Embryonic facial prominence (tissue), 1 donor: ENCODE measurements at regions not wholly inside any gene's neighbourhood (a gene's known extent, or its start where the extent isn't known, plus 50 kb on each side); places are given as distances from the start of the nearest gene placed in this dataset.
"Not testable (repeated sequence)": the region's sequence is repeated elsewhere in the genome, so short reads cannot be mapped to it uniquely, and the experiment has no call there.

Experiments
- DNase-seq: peaks from one replicate; pipeline ENCODE4 v3.0.0-alpha.2; 2016; ENCODE audit errors: extremely low spot score

DNA sequence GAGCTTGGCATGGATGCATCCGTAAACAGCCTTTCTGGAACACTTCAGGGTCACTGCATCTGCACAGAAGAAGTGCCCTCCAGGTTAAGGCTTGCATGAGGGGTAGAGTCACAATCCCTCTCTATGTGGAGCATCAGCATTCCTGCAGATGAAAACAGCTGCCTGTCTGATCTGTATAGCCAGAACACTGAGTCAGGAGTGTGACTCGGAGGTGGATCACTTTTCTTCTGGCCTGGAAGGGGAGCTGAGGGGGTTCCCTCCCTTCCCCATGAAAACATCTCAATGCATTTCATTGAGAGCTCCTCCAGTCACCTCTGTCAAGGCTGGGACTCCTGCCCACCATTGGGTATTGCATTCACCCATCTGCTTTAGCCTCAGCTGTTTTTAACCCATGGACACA, 72.5 kb upstream of the SERPINE2 start:
- DNase-seq: no peak

DNA sequence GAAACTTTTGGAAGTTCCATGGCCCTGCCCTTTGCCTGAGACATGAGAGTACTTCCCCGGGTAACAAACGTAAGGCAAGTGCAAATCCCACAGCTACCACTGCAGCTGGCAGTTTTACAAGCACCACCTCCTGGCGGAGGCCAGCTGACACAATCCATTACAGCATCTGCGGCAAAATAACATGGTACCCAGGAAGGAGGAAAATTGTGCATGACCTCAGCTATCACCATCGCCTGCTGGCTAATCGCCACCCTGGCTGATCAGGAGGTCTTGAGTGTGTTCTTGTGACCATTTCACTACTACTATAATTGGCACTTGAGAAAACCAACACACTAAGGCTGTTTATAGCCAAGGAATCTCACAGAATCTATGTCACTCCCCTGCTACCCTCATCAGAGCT, 71.7 kb upstream of the SERPINE2 start:
- no peak for DNase-seq

DNA sequence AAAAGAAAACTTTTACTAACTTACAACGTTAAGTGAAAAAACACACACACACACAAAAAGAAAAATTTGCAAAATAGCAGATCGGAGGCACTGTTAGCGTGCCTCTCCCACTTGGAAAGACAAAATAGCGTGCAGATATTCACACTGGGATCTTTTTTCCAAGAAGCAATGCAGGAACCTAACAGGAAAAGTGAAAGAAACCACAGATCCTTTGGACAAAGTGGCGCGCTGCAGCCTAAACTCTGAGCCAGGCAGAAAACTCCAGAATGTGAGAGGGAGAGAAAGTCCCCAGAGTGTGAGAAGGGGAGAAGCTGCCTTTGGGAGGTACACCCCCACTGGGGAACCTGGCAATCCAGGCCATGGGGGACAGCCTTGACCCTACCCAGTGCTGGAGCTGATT, 70.7 kb upstream of the SERPINE2 start:
- no peak for DNase-seq

DNA sequence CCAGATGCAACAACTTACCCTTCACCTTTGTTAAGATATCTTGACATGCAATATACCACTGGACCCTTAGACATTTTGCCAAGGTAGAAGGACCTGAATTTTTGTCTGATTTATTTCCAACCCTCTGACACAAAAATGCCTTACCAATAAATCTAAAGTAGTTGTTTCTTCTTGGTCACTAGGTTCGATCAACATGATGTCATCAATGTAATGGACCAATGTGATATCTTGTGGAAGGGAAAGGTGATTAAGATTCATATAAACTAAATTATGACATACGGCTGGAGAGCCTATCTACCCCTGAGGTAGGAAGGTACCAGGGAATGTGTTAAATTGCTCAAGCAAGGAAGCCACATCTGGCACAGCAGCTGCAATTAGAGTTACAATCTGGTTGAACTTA, 67.7 kb upstream of the SERPINE2 start:
- DNase-seq: no peak

DNA sequence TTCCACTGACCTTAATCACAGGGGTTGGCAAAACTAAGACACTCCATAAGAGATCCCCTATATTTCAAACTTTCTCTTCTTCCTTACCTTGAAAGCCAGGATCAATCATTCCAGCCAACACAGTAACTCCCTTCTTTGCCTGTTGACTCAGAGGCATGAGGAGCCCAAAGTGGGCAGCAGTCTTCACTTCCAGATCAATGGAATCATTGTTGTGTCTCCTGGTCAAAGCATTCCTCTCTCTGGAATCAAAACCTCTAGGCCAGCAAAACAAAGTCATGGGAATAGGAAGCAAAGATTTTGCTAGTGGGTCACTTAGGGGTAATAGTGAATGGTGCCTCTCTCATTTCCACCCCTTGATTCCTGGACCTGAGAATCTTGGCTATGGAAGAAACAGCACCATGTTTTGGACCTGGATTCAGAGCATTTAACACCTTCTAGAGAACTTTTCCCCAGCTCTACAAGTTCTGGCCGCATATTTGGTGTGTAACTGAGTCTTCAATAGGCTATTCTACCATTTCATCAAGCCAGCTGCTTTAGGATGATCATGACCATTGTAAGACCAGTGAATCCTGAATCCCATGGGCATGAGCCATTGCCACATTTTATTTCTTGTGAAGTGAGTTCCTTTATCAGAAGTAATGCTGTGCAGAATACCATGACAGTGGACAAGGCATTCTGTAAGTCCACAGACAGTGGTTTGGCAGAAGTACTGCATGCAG, 65.7 kb upstream of the SERPINE2 start:
- no peak for DNase-seq

DNA sequence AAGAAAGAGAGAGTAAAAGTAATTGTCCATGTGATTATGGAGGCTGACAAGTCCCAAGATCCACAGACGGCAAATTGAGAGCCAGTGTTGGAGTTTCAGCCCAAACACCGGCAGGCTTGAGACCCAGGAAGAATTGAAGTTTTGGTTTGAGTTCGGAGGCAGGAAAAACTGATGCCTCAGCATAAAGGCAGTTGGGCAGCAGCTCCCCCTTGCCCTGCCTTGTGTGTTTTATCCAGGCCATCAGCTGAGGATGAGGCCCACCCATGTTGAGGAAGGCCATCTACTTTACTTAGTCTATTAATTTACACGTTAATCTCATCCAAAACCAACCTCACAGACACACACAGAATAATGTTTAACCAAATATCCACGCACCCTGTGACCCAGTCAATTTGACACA, 64.6 kb upstream of the SERPINE2 start:
- no peak for DNase-seq

DNA sequence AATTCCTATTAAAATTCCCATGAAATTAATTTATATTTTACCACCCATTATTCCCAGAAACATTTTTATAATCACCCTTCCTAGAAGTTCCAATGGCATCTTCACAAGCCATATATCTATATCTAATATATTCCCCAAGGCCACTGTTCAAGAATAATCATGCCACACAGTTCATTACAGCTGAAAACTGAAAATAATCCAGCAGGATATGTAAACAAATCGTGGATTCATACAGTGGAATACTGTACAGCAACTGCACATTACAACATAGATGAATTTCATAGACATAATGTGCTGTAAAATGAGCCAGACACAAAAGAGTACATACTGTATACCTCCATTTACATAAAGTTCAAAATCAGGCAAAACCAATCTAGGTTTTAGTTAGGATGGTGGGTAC, 63.9 kb upstream of the SERPINE2 start:
- DNase-seq: no peak

DNA sequence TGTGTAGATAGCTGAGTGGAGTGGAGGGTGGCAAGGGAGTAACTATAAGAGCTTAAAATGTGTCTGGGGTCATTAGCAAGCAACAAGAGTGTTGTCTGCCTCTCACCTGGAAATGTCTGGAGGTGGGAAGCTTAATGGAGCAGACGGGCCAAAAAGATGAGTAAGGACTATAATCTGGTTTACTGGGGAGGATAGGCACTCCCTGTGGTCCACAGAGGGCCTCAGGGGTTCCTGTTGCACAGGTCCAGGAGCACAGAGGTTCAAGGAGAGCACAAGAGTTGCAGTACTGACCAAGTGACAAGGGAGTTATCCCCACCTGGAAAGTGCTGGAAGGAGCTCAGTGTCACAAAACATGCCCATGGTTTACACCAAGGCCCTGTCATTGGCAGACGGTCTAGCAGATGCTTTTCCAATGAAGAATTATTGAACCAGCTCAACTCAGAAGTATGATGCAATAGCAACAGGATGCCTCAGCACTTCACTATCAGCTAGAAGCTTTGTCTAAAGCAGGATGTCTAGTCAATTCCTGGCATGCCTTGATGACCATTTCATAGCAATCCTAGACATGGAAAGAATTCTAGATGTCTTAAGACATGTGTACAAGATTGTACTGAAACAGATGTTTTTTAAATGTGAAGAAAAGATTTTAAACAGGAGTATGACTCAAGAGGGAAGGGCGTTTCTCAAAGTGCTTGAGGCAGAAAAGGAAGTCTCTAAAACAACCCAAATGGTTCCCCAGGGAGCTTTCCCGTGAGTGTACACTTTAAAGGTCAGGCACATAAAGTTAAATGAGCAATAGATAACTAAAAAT, 62.9 kb upstream of the SERPINE2 start:
- no peak for DNase-seq

DNA sequence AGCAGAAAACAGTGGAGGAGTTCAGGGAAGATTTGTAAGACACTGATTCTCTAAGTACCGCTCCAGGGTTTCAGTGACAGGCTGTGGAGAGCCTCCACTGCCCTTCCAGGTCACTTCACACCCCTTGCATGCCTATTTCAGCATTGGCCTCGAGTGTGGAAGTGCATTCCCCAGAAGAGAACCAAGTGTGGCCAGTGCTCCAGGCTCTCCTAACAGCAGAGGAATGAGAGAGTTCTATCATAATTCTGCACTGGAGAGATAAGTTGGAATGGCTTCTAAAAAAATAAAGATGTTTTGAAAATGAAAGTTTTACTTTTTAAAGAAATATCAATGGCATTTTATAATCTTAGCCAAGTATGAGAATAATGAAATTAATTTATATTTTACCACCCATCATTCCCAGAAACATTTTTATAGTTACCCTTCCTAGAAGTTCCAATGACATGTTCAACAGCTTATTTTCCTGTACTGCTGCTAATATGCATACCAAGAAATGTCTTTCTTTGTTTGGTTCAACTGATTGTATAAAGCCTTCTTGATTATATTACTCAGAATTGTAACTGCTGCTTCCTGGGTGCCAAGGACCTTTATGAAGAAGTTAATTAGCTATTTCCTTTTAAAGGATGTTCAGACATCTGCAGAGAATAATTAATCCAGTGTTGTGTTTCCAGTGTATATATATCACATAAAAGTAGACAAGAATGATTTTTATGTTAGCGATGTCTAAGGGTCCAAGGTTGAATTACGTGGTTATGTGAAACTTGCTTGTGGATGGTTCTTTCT, 61.0 kb upstream of the SERPINE2 start:
- no peak for DNase-seq

DNA sequence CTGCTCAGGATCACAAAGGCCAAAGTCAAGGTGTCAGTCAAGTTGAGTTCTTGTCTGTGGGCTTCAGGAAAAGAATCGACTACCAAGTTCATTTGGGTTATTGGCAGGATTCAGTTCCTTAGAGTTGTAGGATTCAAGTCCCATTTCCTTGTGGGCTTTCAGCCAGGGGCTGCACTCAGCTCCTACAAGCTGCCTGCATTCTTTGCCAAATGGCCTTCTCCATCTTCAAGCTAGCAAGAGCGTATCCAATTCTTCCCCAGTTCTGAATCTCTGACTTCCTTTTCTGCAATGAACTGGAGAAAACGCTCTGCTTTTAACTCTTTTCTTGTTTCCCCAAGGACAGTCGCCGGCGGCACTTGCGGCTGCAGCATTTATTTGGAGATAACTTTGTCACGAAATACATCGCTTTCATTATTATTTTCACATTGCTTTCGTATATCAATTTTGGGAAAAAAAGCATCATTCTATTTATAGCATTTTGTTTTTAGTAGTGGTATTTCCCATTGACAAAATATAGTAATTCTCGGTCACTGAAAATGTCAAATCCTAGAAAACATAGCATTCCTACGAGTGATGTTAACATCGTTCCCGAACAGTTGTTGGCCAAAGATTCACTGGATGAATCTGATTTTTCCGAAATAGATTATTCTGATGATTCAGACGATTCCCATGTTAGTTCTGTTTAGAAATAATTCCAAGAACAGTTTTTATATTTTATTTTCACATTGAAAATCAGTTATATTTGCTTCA, 59.6 kb upstream of the SERPINE2 start:
- no peak for DNase-seq

DNA sequence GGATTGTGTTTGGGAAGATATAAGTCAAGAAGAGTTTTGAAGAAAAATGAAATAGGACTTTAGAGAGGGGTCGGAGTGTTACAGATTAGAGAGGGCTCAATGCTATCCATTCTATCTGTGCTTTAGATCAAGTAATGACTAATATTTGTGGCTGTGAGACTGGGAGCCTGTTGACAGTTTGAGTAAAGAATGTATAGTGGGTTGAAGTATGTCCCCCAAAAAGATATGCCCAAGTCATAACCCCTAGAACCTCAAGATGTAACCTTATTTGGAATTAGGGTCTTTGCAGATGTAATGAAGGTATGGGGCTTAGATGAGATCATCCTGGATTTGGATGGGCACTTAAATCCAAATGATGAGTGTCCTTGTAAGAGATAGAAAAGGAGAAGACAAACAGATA, 55.3 kb upstream of the SERPINE2 start:
- DNase-seq: no peak

DNA sequence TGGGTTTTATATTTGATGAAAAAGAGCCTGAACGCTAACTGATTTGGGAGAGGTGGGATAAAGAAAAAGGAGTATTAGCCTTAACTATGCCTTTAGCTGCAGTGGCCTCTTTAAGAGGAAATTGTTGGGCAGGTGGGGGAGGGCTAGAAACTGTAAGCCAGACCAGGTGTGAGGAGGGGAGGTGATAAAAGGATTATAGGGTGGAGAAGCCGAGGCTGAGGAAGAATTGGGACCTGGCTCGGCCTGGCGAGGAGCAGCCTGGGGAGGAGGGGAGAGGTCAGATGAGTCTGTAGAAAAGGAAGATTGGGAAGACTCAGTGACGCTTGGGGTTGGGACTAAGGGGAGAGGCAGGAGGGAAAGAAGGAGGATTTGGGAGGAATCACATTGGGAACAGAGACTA, 52.6 kb upstream of the SERPINE2 start:
- DNase-seq: not testable (repeated sequence)

DNA sequence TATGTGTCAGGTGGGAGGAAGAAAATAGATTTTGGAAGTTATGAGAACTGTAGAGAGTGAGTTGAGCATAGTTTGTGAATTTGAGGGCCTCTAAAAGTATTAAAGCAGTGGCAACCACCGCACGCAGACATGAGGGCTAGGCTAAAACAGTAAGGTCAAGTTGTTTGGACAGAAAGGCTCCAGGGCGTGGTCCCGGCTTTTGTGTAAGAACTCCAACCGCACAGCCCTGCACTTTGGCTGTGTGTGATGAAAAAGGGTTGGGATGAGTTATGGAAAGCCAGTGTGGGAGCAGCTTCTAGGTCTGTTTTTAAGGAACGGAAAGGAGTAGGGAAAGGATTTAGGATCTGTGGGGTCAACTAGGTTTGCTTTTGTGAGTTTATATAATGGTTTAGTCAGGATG, 50.5 kb upstream of the SERPINE2 start:
- DNase-seq: not testable (repeated sequence)
